IMR-90 (cell line): ENCODE measurements at regions not wholly inside any gene's neighbourhood (a gene's known extent, or its start where the extent isn't known, plus 50 kb on each side); places are given as distances from the start of the nearest gene placed in this dataset.
A peak's percentile ranks its signal among the peaks of the same experiment; 100 is the strongest.

ENCODE experiments used
- ATAC-seq: fragments of 200-7000 bp; cut with Tn5 transposase; 2 replicates; pipeline ENCODE4 v1.9.1; 2020; ENCODE audit warnings: low read depth, mild to moderate bottlenecking, moderate library complexity
- BruUV-seq: library from RNA; stranded (reverse); fragments of 400-500 nt; replicated peaks from 2 replicates; lab custom pipeline; 2021; lab: Mats Ljungman, UMichigan
- CTCF ChIA-PET: fragments of 300-600 bp; formaldehyde crosslinking; extraction: SDS; loops from one replicate; lab custom pipeline; 2021; ENCODE audit warnings: antibody characterized with exemption; lab: Yijun Ruan, JAX
- POLR2A ChIA-PET: fragments of 300-600 bp; sonication (Branson Sonifier 250); formaldehyde crosslinking; loops from one replicate; lab custom pipeline; 2022; ENCODE audit warnings: antibody characterized with exemption; ENCODE audit not compliant: unreplicated experiment; lab: Charles Lee
- DNase-seq: peaks from one replicate; pipeline ENCODE4 v3.0.0; 2013
- H2AFZ ChIP-seq: replicated peaks from 2 replicates; pipeline ENCODE3; 2013; ENCODE audit warnings: low read length, mild to moderate bottlenecking; ENCODE audit not compliant: poor library complexity
- H2AK5ac ChIP-seq: 2 replicates; pipeline ENCODE4 v1.6.1; 2013; ENCODE audit warnings: low read depth, low read length, inconsistent platforms
- H2AK9ac ChIP-seq: replicated peaks from 2 replicates; pipeline ENCODE3; 2013; ENCODE audit warnings: mild to moderate bottlenecking, low read depth, low read length, moderate library complexity; ENCODE audit not compliant: poor library complexity
- H2BK120ac ChIP-seq: 2 replicates; pipeline ENCODE4 v1.6.1; 2013; ENCODE audit warnings: low read depth, low read length, inconsistent platforms
- H2BK15ac ChIP-seq: 3 replicates; pipeline ENCODE4 v1.6.1; 2013; ENCODE audit warnings: low read depth, low read length, inconsistent platforms
- H2BK20ac ChIP-seq: 2 replicates; pipeline ENCODE4 v1.6.1; 2013; ENCODE audit warnings: low read depth, mild to moderate bottlenecking, inconsistent platforms, low read length, moderate library complexity
- H2BK5ac ChIP-seq: 2 replicates; pipeline ENCODE4 v1.6.1; 2013; ENCODE audit warnings: mild to moderate bottlenecking, low read depth, low read length, inconsistent platforms; ENCODE audit not compliant: poor library complexity, severe bottlenecking
- H3K14ac ChIP-seq: replicated peaks from 2 replicates; pipeline ENCODE4 v1.6.1; 2013; ENCODE audit warnings: low read depth, low read length, inconsistent platforms
- H3K18ac ChIP-seq: 2 replicates; pipeline ENCODE4 v1.6.1; 2013; ENCODE audit warnings: low read depth, low read length, control low read depth
- H3K23ac ChIP-seq: 2 replicates; pipeline ENCODE4 v1.6.1; 2013; ENCODE audit warnings: low read depth, low read length, inconsistent platforms
- H3K27ac ChIP-seq: 2 replicates; pipeline ENCODE4 v1.5.1; 2013; ENCODE audit warnings: mild to moderate bottlenecking, control low read depth, low read length; ENCODE audit not compliant: insufficient read depth
- H3K27me3 ChIP-seq: 2 replicates; pipeline ENCODE4 v1.6.1; 2013; ENCODE audit warnings: low read length; ENCODE audit not compliant: control insufficient read depth, insufficient read depth
- H3K36me3 ChIP-seq: 2 replicates; pipeline ENCODE4 v1.6.1; 2013; ENCODE audit warnings: low read length, mixed read lengths; ENCODE audit not compliant: control insufficient read depth, insufficient read depth
- H3K4ac ChIP-seq: 2 replicates; pipeline ENCODE4 v1.6.1; 2013; ENCODE audit warnings: low read depth, low read length, inconsistent platforms
- H3K4me1 ChIP-seq: 2 replicates; pipeline ENCODE4 v1.6.1; 2013; ENCODE audit warnings: low read length, mixed read lengths; ENCODE audit not compliant: control insufficient read depth, insufficient read depth
- H3K4me2 ChIP-seq: 2 replicates; pipeline ENCODE4 v1.6.1; 2013; ENCODE audit warnings: low read depth, mild to moderate bottlenecking, control low read depth, low read length, moderate library complexity
- H3K4me3 ChIP-seq: 2 replicates; pipeline ENCODE4 v1.5.1; 2013; ENCODE audit warnings: low read depth, mild to moderate bottlenecking, control low read depth, low read length, moderate library complexity; ENCODE audit not compliant: insufficient read depth
- H3K56ac ChIP-seq: 2 replicates; pipeline ENCODE4 v1.6.1; 2013; ENCODE audit warnings: low read length, inconsistent platforms; ENCODE audit not compliant: insufficient read depth; ENCODE audit errors: extremely low read depth
- H3K79me1 ChIP-seq, 2 experiments: 2 replicates each; pipeline ENCODE4 v1.6.1; 2013; ENCODE audit warnings: low read length in 2 of 2, inconsistent platforms in 1 of 2, low read depth in 1 of 2
- H3K9ac ChIP-seq: 2 replicates; pipeline ENCODE4 v1.6.1; 2013; ENCODE audit warnings: low read depth, low read length, control low read depth
- H3K9me1 ChIP-seq: 2 replicates; pipeline ENCODE4 v1.6.1; 2013; ENCODE audit warnings: low read length, inconsistent platforms; ENCODE audit not compliant: insufficient read depth
- H3K9me3 ChIP-seq: 2 replicates; pipeline ENCODE4 v1.6.1; 2013; ENCODE audit warnings: low read length; ENCODE audit not compliant: control insufficient read depth, insufficient read depth
- H4K20me1 ChIP-seq: 2 replicates; pipeline ENCODE4 v1.6.1; 2013; ENCODE audit warnings: low read length, inconsistent platforms; ENCODE audit not compliant: insufficient read depth
- H4K5ac ChIP-seq: 2 replicates; pipeline ENCODE4 v1.6.1; 2013; ENCODE audit warnings: mild to moderate bottlenecking, low read depth, low read length, control low read depth
- H4K8ac ChIP-seq, 2 experiments: 2 replicates each; pipeline ENCODE4 v1.6.1; 2013; ENCODE audit warnings: low read depth in 2 of 2, low read length in 2 of 2, control low read depth in 1 of 2, inconsistent platforms in 1 of 2
- H4K91ac ChIP-seq: 2 replicates; pipeline ENCODE4 v1.6.1; 2013; ENCODE audit warnings: low read depth, low read length, inconsistent platforms; ENCODE audit not compliant: insufficient read depth
- BHLHE40 ChIP-seq: fragments of 150-350 bp; IDR thresholded peaks from 2 replicates; pipeline ENCODE4 v1.6.1; 2016; ENCODE audit warnings: mild to moderate bottlenecking, low read depth, low read length
- CEBPB ChIP-seq: IDR thresholded peaks from 2 replicates; pipeline ENCODE4 v1.6.1; 2012; ENCODE audit warnings: low read depth, low read length, improper control_type of control experiment
- CHD1 ChIP-seq: IDR thresholded peaks from 2 replicates; pipeline ENCODE4 v1.6.1; 2012; ENCODE audit warnings: low read depth, low read length, improper control_type of control experiment
- CTCF ChIP-seq: conservative IDR thresholded peaks from 2 replicates; pipeline ENCODE4 v1.5.1; 2012; ENCODE audit warnings: mild to moderate bottlenecking, low read depth, low read length, improper control_type of control experiment
- ELK1 ChIP-seq: fragments of 150-350 bp; IDR thresholded peaks from 2 replicates; pipeline ENCODE4 v1.6.1; 2016; ENCODE audit warnings: low read depth, mild to moderate bottlenecking, low read length, moderate library complexity, borderline replicate concordance
- FOS ChIP-seq: fragments of 150-350 bp; IDR thresholded peaks from 2 replicates; pipeline ENCODE4 v1.6.1; 2016; ENCODE audit warnings: low read depth, low read length
- MAFK ChIP-seq: IDR thresholded peaks from 2 replicates; pipeline ENCODE4 v1.6.1; 2012; ENCODE audit warnings: low read depth, low read length, improper control_type of control experiment
- POLR2A ChIP-seq: IDR thresholded peaks from 2 replicates; pipeline ENCODE4 v1.6.1; 2012; ENCODE audit warnings: mild to moderate bottlenecking, low read depth, low read length
- RFX5 ChIP-seq: IDR thresholded peaks from 2 replicates; pipeline ENCODE4 v1.8.0; 2012; ENCODE audit warnings: low read depth, mild to moderate bottlenecking, low read length, moderate library complexity
- WGBS, 2 experiments: methylation state at CpG; one replicate each; pipeline versions ENCODE4 v1.1.5 to v1.1.7; 2013; ENCODE audit warnings: missing lambda C conversion rate in 2 of 2; ENCODE audit not compliant: insufficient read length in 1 of 2; ENCODE audit errors: extremely low coverage in 2 of 2; 5-methylcytosine and 5-hydroxymethylcytosine counted together
- dilution Hi-C: fragments of 300-500 bp; cut with HindIII; formaldehyde crosslinking; loops from one replicate; pipeline ENCODE4 v1.14.3; 2018; ENCODE audit warnings: low sequenced_read_pairs; ENCODE audit not compliant: unreplicated experiment
- in situ Hi-C: fragments of 300-500 bp; cut with MboI; formaldehyde crosslinking; loops from 3 replicates; pipeline ENCODE4 v1.14.3; 2019; ENCODE audit warnings: low sequenced_read_pairs, inconsistent platforms, mixed read lengths
- intact Hi-C: fragments of 100-400 bp; cut with micrococcal nuclease; formaldehyde crosslinking; loops from 2 replicates; pipeline ENCODE4 v1.10.0; 2022

DNA sequence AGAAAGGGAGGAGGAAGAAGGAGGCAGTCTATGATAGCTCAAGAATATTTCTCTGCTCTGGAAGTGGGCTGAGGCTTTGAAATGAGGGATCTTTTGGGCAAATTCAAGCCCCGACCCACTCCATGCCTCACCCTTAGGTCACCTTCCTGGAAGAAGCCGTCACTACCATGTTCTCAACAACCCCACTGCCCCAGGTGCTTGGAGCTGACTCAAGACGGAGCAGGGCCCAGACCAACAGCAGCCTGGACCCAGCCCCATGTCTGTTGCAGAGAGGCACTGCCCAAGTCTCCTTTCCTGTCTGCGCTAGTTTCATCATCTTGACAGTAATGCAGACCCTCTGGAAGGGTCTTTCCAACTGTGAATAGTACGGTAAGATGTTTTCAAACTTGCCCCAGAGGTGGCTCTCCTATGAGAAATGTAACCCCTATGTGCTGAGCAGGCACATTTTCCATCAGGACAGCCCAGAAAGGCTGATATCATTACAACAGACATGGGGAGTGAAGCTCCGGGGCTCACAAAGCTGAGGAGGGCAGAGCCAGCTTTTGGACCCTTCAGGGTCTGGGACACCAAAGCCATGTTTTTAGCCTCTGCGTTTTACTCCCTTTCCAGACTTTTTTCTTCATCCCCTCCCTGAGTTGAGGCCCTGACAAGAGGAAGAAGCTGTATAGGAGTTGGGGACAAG, 128.2 kb upstream of the LARP1 start:
- Histone ChIP-seq H3K56ac (no peak overlapping the region), H2BK5ac (no peak overlapping the region), H3K14ac (no peak overlapping the region), H3K27me3 (peaks cover 16% of the 10 kb centered on the region), H2BK15ac (no peak overlapping the region), H4K5ac (no peak overlapping the region), H2BK20ac (no peak overlapping the region), H2AK9ac (no peak overlapping the region), H3K4me3 (no peak overlapping the region), H3K4me2 (no peak overlapping the region), H3K18ac (no peak overlapping the region), H2AK5ac (no peak overlapping the region), H4K8ac (no peak overlapping the region), H4K20me1 (no peaks in the 10 kb centered on the region), H3K4ac (no peak overlapping the region), H2BK120ac (no peak overlapping the region), H3K9me1 (no peaks in the 10 kb centered on the region), H3K4me1 (no peaks in the 10 kb centered on the region; the same call in 1 of the 2 replicates), H3K79me1 (no peaks in the 10 kb centered on the region), H4K91ac (no peak overlapping the region), H2AFZ (no peak overlapping the region), H3K9me3 (no peaks in the 10 kb centered on the region), H3K27ac (no peak overlapping the region), H3K9ac (no peak overlapping the region), H3K23ac (no peak overlapping the region), H3K36me3 (no peaks in the 10 kb centered on the region)
- in situ Hi-C loops (loop anchor here (10.0 kb wide), 1 partner anchor 642 kb away; no protein-coding TSS in a partner anchor), intact Hi-C loops (no loop called here), dilution Hi-C loops (no loop called here)
- DNase-seq (no peak), ATAC-seq (no peak)
- TF ChIP-seq MAFK (peak; percentile 70), ELK1 (no peak), CEBPB (no peak), POLR2A (no peak), BHLHE40 (no peak), FOS (no peak), CTCF (no peak), RFX5 (no peak), CHD1 (no peak)
- ChIA-PET CTCF (no interaction called here), POLR2A (no interaction called here)
- no TSS peak for BruUV-seq
- WGBS, 2 experiments = 0% methylated on average over 2 of the region's 7 CpGs; no CpG with 5 or more reads in 1 of the 2 experiments
